Breast epithelium (tissue), 4 donors: ENCODE measurements at regions not wholly inside any gene's neighbourhood (a gene's known extent, or its start where the extent isn't known, plus 50 kb on each side); places are given as distances from the start of the nearest gene placed in this dataset.

Experiments used
- DNase-seq, 2 donors: peaks; one replicate each; pipeline ENCODE4 v3.0.0-alpha.2; 2019; ENCODE audit warnings: low spot score in 2 of 2
- H3K27ac ChIP-seq, 2 donors: fragments of 200-600 bp; sonication (generic) in 1 of 2; one replicate each; pipeline ENCODE4 v1.5.1; 2016 to 2019; ENCODE audit warnings: mild to moderate bottlenecking in 1 of 2
- H3K27me3 ChIP-seq, 2 donors: fragments of 200-600 bp; sonication (generic) in 1 of 2; one replicate each; pipeline versions ENCODE4 v1.5.1 to v1.6.0; 2017 to 2019; ENCODE audit warnings: control low read depth in 1 of 2, mild to moderate bottlenecking in 1 of 2
- H3K36me3 ChIP-seq: fragments of 200-600 bp; one replicate; pipeline ENCODE4 v1.5.1; 2019
- H3K4me1 ChIP-seq, 2 donors: fragments of 200-600 bp; sonication (generic); one replicate each; pipeline ENCODE4 v1.5.1; 2016 to 2019; ENCODE audit warnings: control low read depth in 1 of 2
- H3K4me3 ChIP-seq, 3 donors: fragments of 200-600 bp; sonication (generic); 1 replicate in 2 of 3; 2 replicates in 1 of 3; pipeline ENCODE4 v1.5.1; 2016 to 2019; ENCODE audit warnings: mild to moderate bottlenecking in 3 of 3, moderate library complexity in 2 of 3
- H3K9me3 ChIP-seq, 2 donors: fragments of 200-600 bp; sonication (generic) in 1 of 2; one replicate each; pipeline ENCODE4 v1.5.1; 2016 to 2019; ENCODE audit warnings: control low read depth in 1 of 2
- POLR2A ChIP-seq: fragments of 450-650 bp; IDR thresholded peaks from one replicate; pipeline ENCODE4 v1.6.1; 2016; ENCODE audit warnings: antibody characterized with exemption, mild to moderate bottlenecking, moderate library complexity
- POLR2AphosphoS5 ChIP-seq, 3 donors: sonication (generic); formaldehyde crosslinking; IDR thresholded peaks; one replicate each; pipeline ENCODE4 v1.6.1; 2017; ENCODE audit warnings: antibody characterized with exemption in 3 of 3
- intact Hi-C: fragments of 100-400 bp; cut with DNase I; formaldehyde crosslinking; loops from one replicate; pipeline ENCODE4 v1.15.1; 2023; ENCODE audit warnings: low total_unique reads
- TF ChIP-seq, protein P1 (sequence below), 3 donors: fragments of 450-650 bp; IDR thresholded peaks; one replicate each; pipeline ENCODE4 v1.5.1; 2016 to 2017; ENCODE audit warnings: antibody characterized with exemption in 3 of 3, mild to moderate bottlenecking in 3 of 3, moderate library complexity in 3 of 3

- intact Hi-C loops = no loop called here
- H3K9me3 ChIP-seq = no peaks in the 10 kb centered on the region
- no peaks in the 10 kb centered on the region for H3K4me1 ChIP-seq
- H3K27me3 ChIP-seq = peaks cover 0 to 3% of the 10 kb centered on the region in 2 donors
- DNase-seq = no peak
- no peak overlapping the region for H3K4me3 ChIP-seq
- TF ChIP-seq POLR2AphosphoS5 (IDR thresholded peaks at IDR 0.05) = no peak
- TF ChIP-seq, protein P1, sequence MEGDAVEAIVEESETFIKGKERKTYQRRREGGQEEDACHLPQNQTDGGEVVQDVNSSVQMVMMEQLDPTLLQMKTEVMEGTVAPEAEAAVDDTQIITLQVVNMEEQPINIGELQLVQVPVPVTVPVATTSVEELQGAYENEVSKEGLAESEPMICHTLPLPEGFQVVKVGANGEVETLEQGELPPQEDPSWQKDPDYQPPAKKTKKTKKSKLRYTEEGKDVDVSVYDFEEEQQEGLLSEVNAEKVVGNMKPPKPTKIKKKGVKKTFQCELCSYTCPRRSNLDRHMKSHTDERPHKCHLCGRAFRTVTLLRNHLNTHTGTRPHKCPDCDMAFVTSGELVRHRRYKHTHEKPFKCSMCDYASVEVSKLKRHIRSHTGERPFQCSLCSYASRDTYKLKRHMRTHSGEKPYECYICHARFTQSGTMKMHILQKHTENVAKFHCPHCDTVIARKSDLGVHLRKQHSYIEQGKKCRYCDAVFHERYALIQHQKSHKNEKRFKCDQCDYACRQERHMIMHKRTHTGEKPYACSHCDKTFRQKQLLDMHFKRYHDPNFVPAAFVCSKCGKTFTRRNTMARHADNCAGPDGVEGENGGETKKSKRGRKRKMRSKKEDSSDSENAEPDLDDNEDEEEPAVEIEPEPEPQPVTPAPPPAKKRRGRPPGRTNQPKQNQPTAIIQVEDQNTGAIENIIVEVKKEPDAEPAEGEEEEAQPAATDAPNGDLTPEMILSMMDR (IDR thresholded peaks at IDR 0.05) = no peak
- TF ChIP-seq POLR2A = no peak
- no peak overlapping the region for H3K27ac ChIP-seq
- H3K36me3 ChIP-seq = no peaks in the 10 kb centered on the region
These were observed 338.0 kb downstream of the EN1 start for GRCh38 chr2:118509319-118510004.

- no peak overlapping the region for H3K4me3 ChIP-seq
- no peak for TF ChIP-seq POLR2A
- TF ChIP-seq POLR2AphosphoS5 (IDR thresholded peaks at IDR 0.05) = no peak
These were observed 339.2 kb downstream of the EN1 start for GRCh38 chr2:118508282-118508681.

GRCh38 chr2:118505436-118505835 is 342.0 kb downstream of the EN1 start:
- Histone ChIP-seq H3K9me3 (no peaks in the 10 kb centered on the region), H3K27me3 (peaks cover 0 to 3% of the 10 kb centered on the region in 2 donors), H3K4me1 (no peaks in the 10 kb centered on the region), H3K27ac (no peak overlapping the region), H3K4me3 (no peak overlapping the region), H3K36me3 (no peaks in the 10 kb centered on the region)
- DNase-seq = no peak
- intact Hi-C loops = no loop called here
- TF ChIP-seq, protein P1 (IDR thresholded peaks at IDR 0.05) = no peak
- TF ChIP-seq POLR2AphosphoS5 (IDR thresholded peaks at IDR 0.05) (no peak), POLR2A (no peak)

More at GRCh38 chr2:118508282-118508681, 339.2 kb downstream of the EN1 start:
- H3K36me3 ChIP-seq = no peaks in the 10 kb centered on the region
- H3K9me3 ChIP-seq = no peaks in the 10 kb centered on the region
- intact Hi-C loops = no loop called here
- no peak for DNase-seq
- no peak overlapping the region for H3K27ac ChIP-seq
- H3K27me3 ChIP-seq = peaks cover 0 to 3% of the 10 kb centered on the region in 2 donors
- H3K4me1 ChIP-seq = no peaks in the 10 kb centered on the region

DNA sequence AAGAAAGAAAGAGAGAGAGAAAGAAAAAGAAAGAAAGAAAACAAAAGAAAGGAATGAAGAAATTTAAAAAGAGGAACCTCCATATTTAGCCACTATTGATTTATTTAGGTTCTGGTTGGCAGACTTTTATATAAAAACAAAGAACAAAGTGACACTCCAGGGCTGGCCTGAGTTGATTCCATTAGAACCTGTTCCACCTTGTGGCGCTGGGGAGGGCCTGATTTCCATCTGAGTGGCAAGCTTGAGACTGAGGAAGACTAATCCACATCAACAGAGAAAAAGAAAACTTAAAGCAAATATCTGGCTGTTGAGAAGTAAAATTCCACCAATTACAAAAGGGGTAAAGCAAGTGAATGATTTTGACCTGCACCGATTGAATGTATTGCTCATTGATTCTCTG is 345.3 kb downstream of the EN1 start:
- no peaks in the 10 kb centered on the region for H3K4me1 ChIP-seq
- no peaks in the 10 kb centered on the region for H3K36me3 ChIP-seq
- no peak overlapping the region for H3K4me3 ChIP-seq
- H3K9me3 ChIP-seq = no peaks in the 10 kb centered on the region
- intact Hi-C loops = no loop called here
- no peak for DNase-seq
- H3K27me3 ChIP-seq = peaks cover 0 to 3% of the 10 kb centered on the region in 2 donors
- TF ChIP-seq POLR2AphosphoS5 (IDR thresholded peaks at IDR 0.05) (no peak), POLR2A (no peak)
- TF ChIP-seq, protein P1 (IDR thresholded peaks at IDR 0.05) = no peak
- no peak overlapping the region for H3K27ac ChIP-seq

- Histone ChIP-seq H3K36me3 (no peaks in the 10 kb centered on the region), H3K27ac (no peak overlapping the region), H3K9me3 (no peaks in the 10 kb centered on the region), H3K4me3 (no peak overlapping the region), H3K4me1 (no peaks in the 10 kb centered on the region), H3K27me3 (no peaks in the 10 kb centered on the region)
- TF ChIP-seq POLR2A (no peak), POLR2AphosphoS5 (IDR thresholded peaks at IDR 0.05) (no peak)
- TF ChIP-seq, protein P1 (IDR thresholded peaks at IDR 0.05) = no peak
- DNase-seq = no peak
- intact Hi-C loops = no loop called here
These were observed 348.5 kb downstream of the EN1 start for GRCh38 chr2:118498943-118499342.
